ENCODE measurements at regions not wholly inside any gene's neighbourhood (a gene's known extent, or its start where the extent isn't known, plus 50 kb on each side); places are given as distances from the start of the nearest gene placed in this dataset.

GRCh38 chr3:107897471-107898061, 193.3 kb downstream of the CD47 start:
- no peak for DNase-seq (ENCODE audit: low read depth)

DNA sequence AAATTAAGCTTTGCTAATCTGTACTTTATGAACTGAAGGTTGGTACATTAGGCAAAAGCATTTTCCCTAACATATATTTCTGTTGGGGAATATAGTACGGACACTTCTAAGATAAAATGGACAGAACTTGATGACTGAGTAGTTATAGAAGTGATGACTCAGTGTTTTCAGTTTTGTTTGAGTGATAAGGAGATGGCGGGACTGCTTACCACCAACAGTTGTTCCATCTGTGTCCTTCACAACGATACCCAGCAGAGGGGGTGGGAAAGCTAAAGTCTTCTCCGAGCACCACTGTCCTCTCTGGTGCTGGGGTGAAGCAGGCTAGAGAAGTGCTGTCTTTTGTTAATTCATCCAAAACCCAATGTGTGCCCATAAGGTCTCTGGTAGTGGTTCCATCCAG, 195.8 kb downstream of the CD47 start:
- DNase-seq (ENCODE audit: low read depth), result no peak

- no peak for DNase-seq (ENCODE audit: low read depth)
Observed at GRCh38 chr3:107892955-107893624, 197.7 kb downstream of the CD47 start.

- peak; percentile 13 for DNase-seq (ENCODE audit: low read depth)
Observed at GRCh38 chr3:107884719-107885460, 205.9 kb downstream of the CD47 start.

DNA sequence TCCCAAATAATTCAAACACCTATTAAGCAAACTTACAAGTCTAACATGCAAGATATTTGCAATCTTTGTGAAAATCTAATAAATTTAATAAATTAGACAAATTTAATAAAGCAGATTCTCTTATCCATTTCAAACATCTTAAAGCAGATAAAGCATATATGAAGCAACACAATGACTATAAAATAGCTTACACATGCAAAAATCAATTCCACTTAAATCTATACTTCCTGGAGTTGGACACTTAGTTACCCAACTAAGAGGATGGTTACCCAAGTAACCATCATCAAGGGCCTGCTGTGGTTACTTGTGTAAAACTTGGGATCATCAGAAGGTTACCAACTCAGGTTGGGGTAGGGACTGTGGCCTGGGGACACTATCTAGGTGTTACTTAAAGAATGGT, 206.8 kb downstream of the CD47 start:
- DNase-seq (ENCODE audit: low read depth), result no peak

DNA sequence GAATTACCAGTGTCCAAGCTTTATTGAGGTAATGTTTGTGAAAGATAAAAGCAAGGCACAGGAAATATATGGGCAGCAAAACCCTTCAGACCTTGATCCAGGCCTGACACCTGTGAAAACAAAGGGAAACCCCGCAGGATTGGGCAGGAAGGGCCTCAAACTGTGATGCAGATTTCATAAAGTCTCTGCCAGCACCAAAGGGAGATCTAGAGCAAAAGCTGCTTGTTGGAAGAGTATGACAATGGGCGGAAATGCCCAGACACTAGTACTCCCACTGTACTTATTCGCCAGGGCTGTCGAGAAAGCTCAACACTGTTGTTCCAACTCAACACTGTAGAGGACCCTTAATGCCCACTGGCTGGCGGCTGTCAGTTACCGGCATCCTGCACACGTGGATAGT, 207.9 kb downstream of the CD47 start:
- no peak for DNase-seq (ENCODE audit: low read depth)

- DNase-seq (ENCODE audit: low read depth), result no peak
Observed at GRCh38 chr3:107882261-107882660, 208.6 kb downstream of the CD47 start.

GRCh38 chr3:107881509-107881908, 209.3 kb downstream of the CD47 start:
- no peak for DNase-seq (ENCODE audit: low read depth)

DNA sequence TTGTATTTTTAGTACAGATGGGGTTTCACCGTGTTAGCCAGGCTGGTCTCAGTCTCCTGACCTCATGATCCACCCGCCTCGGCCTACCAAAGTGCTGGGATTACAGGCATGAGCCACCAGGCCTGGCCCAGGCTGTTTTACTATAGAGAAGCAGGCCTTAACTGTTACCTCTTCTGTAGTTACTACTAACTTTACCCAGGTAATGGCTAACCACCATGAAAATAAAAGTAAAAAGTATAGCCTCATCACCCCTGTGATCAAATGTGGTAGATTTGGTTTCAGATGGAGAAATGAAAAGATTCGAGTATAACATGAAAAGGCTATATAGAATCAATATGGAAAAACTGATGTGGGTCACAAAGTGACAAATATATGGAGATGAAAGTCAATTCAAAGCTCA, 210.1 kb downstream of the CD47 start:
- DNase-seq (ENCODE audit: low read depth), result no peak

- no peak for DNase-seq (ENCODE audit: low read depth)
Observed at GRCh38 chr3:107877936-107878335, 212.9 kb downstream of the CD47 start.

- DNase-seq (ENCODE audit: low read depth), result no peak
Observed at GRCh38 chr3:107870943-107871638, 219.7 kb downstream of the CD47 start.

DNA sequence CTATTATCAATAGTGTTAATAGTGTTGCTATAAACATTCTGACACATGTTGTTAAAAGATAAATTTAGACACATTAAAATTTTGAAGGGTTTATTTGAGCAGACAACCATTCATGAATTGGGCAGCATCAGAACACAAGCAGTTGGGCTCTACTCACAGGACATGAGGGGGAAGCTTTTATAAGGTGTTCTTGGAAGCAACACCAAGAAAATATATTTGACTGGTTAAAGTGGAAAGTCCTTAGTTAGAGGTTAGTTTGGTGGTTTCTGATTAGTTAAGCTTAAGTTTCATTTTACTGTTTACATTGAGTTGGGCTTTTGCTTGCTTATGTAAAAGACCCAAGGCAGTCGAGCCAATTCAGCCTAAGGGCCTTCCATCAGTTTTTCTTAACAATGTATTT, 220.7 kb downstream of the CD47 start:
- no peak for DNase-seq (ENCODE audit: low read depth)

- DNase-seq (ENCODE audit: low read depth), result no peak
Observed at GRCh38 chr3:107868449-107868848, 222.4 kb downstream of the CD47 start.

DNA sequence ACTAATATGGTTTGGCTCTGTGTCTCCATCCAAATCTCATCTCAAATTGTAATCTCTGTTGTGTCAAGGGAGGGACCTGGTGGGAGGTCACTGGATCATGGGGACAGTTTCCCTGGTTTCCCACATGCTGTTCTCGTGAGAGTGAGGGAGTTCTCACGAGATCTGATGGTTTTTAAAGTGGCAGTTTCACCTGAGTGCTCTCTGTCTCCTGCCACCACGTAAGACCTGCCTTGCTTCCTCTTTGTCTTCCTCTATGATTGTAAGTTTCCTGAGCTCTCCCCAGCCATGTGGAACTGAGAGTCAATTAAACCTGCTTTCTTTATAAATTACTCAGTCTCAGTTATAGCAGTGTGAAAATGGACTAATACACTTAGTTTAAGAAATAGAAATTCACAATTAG, 228.9 kb downstream of the CD47 start:
- DNase-seq (ENCODE audit: low read depth), result no peak

GRCh38 chr3:107861422-107861821, 229.4 kb downstream of the CD47 start:
- DNase-seq (ENCODE audit: low read depth), result no peak
